ENCODE measurements at regions not wholly inside any gene's neighbourhood (a gene's known extent, or its start where the extent isn't known, plus 50 kb on each side); places are given as distances from the start of the nearest gene placed in this dataset.

DNA sequence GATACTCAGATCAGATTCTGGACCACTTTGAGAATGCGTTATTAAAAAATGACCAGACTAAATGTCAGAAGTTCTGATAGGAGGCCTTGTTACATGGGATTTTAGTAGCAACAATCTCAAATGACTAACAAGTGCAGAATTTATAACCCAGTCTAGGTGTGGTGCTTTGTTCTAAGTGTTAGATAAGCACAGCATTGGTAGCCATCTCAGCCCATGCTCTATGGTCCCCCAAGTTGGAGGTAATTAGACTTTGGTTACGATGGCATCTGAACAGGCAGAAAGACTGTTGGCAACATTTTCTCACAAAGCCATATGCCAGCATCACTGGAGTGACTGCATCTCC is 140.4 kb upstream of the RPS23 start:
- Histone ChIP-seq H3K36me3 (ENCODE audit: control insufficient read depth in 4 of 4, insufficient read depth in 4 of 4, low read length in 4 of 4) (no peaks in the 10 kb centered on the region), H3K27me3 (ENCODE audit: control insufficient read depth in 3 of 3, insufficient read depth in 3 of 3, low read length in 2 of 3) (no peaks in the 10 kb centered on the region), H3K9ac (ENCODE audit: insufficient read depth in 1 of 2, low read length in 2 of 2) (no peak overlapping the region), H3K9me3 (ENCODE audit: control insufficient read depth in 4 of 4, insufficient read depth in 3 of 4, low read length in 3 of 4) (no peaks in the 10 kb centered on the region), H3K4me1 (ENCODE audit: control insufficient read depth in 5 of 5, insufficient read depth in 5 of 5, low read length in 5 of 5) (peaks cover 0 to 21% (median 0%) of the 10 kb centered on the region in 5 donors), H3K27ac (ENCODE audit: low read depth in 1 of 2, low read length in 1 of 2) (peak overlapping the region in 1 of 2 donors; percentile 15), H3K4me3 (no peak overlapping the region)
- no peak for DNase-seq
- no peak for ATAC-seq (ENCODE audit: insufficient read depth, low FRiP score)
- WGBS, 2 donors, result 45 to 47% methylated on average over 2 of the region's 2 CpGs
- TF ChIP-seq CTCF (IDR thresholded peaks at IDR 0.05; ENCODE audit: control extremely low read depth, extremely low read depth), result no peak

DNA sequence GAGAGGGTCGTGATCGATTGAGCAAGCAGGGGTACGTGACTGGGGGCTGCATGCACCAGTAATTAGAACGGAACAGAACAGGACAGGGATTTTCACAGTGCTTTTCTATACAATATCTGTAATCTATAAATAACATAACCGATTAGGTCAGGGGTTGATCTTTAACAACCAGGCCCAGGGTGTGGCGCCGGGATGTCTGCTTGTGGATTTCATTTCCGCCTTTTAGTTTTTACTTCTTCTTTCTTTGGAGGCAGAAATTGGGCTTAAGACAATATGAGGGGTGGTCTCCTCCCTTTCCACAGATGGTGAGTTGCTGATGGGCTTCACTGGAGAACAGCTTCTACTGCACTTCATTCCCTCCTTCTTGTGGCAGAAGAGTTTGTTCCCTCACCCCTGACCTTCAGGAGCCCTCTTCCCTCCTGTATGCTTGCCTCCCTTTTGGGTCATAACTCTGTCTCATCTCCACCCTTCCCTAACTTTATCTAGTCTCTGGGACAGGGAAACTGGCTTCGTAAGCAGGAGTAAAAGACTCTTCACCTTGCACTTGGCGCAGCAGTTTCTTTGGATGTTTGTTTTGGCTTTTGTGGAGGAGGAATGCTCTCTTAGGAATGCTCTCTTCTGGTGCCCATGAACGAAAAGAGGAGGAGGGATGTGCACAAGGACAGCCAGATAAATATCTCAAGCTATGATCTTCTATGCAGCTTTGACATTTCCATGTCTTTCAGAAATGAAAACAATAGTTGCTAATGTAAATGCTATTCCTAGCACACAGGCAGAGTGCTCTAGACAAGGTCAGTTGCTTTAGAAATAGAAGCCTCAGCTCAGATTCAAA is 139.8 kb upstream of the RPS23 start:
- no peaks in the 10 kb centered on the region for H3K9me3 ChIP-seq (ENCODE audit: control insufficient read depth in 4 of 4, insufficient read depth in 3 of 4, low read length in 3 of 4)
- H3K27me3 ChIP-seq (ENCODE audit: control insufficient read depth in 3 of 3, insufficient read depth in 3 of 3, low read length in 2 of 3), result no peaks in the 10 kb centered on the region
- peaks cover 0 to 27% (median 0%) of the 10 kb centered on the region in 5 donors for H3K4me1 ChIP-seq (ENCODE audit: control insufficient read depth in 5 of 5, insufficient read depth in 5 of 5, low read length in 5 of 5)
- TF ChIP-seq CTCF (IDR thresholded peaks at IDR 0.05; ENCODE audit: control extremely low read depth, extremely low read depth), result no peak
- no peak for DNase-seq
- 65 to 74% methylated on average over 11 of the region's 11 CpGs for WGBS, 2 donors
- ATAC-seq (ENCODE audit: insufficient read depth, low FRiP score), result no peak
- H3K4me3 ChIP-seq, result no peak overlapping the region
- H3K36me3 ChIP-seq (ENCODE audit: control insufficient read depth in 4 of 4, insufficient read depth in 4 of 4, low read length in 4 of 4), result no peaks in the 10 kb centered on the region
- no peak overlapping the region for H3K9ac ChIP-seq (ENCODE audit: insufficient read depth in 1 of 2, low read length in 2 of 2)
- peak overlapping the region in 1 of 2 donors; percentile 9 for H3K27ac ChIP-seq (ENCODE audit: low read depth in 1 of 2, low read length in 1 of 2)

DNA sequence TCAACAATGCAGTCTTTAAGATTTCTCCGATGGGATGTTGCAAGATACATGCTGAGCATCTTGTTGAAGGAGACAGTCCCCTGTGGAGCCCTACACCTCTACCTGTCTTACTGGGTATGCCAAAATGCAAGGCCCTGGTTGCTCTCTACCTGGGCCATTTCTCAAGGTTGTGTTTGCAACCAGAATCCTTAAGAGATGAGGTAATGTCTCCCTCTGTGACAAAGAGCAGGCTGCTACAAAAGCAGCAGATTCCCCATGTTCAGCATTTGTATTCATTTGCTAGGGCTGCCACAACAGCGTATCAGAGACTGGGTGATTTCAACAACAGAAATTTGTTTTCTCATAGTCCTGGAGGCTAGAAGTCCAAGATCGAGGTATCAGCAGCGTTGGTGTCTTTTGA is 138.4 kb upstream of the RPS23 start:
- no peak for TF ChIP-seq CTCF (IDR thresholded peaks at IDR 0.05; ENCODE audit: control extremely low read depth, extremely low read depth)
- no peaks in the 10 kb centered on the region for H3K36me3 ChIP-seq (ENCODE audit: control insufficient read depth in 4 of 4, insufficient read depth in 4 of 4, low read length in 4 of 4)
- H3K27me3 ChIP-seq (ENCODE audit: control insufficient read depth in 3 of 3, insufficient read depth in 3 of 3, low read length in 2 of 3), result no peaks in the 10 kb centered on the region
- no peaks in the 10 kb centered on the region for H3K9me3 ChIP-seq (ENCODE audit: control insufficient read depth in 4 of 4, insufficient read depth in 3 of 4, low read length in 3 of 4)
- WGBS, 2 donors, result 69 to 73% methylated on average over 4 of the region's 4 CpGs
- H3K4me3 ChIP-seq, result no peak overlapping the region
- H3K4me1 ChIP-seq (ENCODE audit: control insufficient read depth in 5 of 5, insufficient read depth in 5 of 5, low read length in 5 of 5), result peaks cover 0 to 24% (median 0%) of the 10 kb centered on the region in 5 donors
- H3K9ac ChIP-seq (ENCODE audit: insufficient read depth in 1 of 2, low read length in 2 of 2), result no peak overlapping the region
- DNase-seq (no peak), ATAC-seq (ENCODE audit: insufficient read depth, low FRiP score) (no peak)
- no peak overlapping the region for H3K27ac ChIP-seq (ENCODE audit: low read depth in 1 of 2, low read length in 1 of 2)

GRCh38 chr5:82414041-82414388 is 135.9 kb upstream of the RPS23 start:
- no peak for ATAC-seq (ENCODE audit: insufficient read depth, low FRiP score)
- no peak overlapping the region for H3K9ac ChIP-seq (ENCODE audit: insufficient read depth in 1 of 2, low read length in 2 of 2)
- no peak for DNase-seq

More at GRCh38 chr5:82414041-82414388, 135.9 kb upstream of the RPS23 start:
- Histone ChIP-seq H3K9me3 (ENCODE audit: control insufficient read depth in 4 of 4, insufficient read depth in 3 of 4, low read length in 3 of 4) (no peaks in the 10 kb centered on the region), H3K4me3 (no peak overlapping the region), H3K27ac (ENCODE audit: low read depth in 1 of 2, low read length in 1 of 2) (no peak overlapping the region), H3K27me3 (ENCODE audit: control insufficient read depth in 3 of 3, insufficient read depth in 3 of 3, low read length in 2 of 3) (no peaks in the 10 kb centered on the region), H3K36me3 (ENCODE audit: control insufficient read depth in 4 of 4, insufficient read depth in 4 of 4, low read length in 4 of 4) (no peaks in the 10 kb centered on the region), H3K4me1 (ENCODE audit: control insufficient read depth in 5 of 5, insufficient read depth in 5 of 5, low read length in 5 of 5) (peaks cover 0 to 22% (median 0%) of the 10 kb centered on the region in 5 donors)
- no peak for TF ChIP-seq CTCF (IDR thresholded peaks at IDR 0.05; ENCODE audit: control extremely low read depth, extremely low read depth)
